Right lung (tissue), 2 donors: ENCODE measurements at regions not wholly inside any gene's neighbourhood (a gene's known extent, or its start where the extent isn't known, plus 50 kb on each side); places are given as distances from the start of the nearest gene placed in this dataset.
A peak's percentile ranks its signal among the peaks of the same experiment; 100 is the strongest.
"Not testable (repeated sequence)": the region's sequence is repeated elsewhere in the genome, so short reads cannot be mapped to it uniquely, and the experiment has no call there.

ENCODE experiments used
- DNase-seq, 2 donors: peaks; one replicate each; pipeline ENCODE4 v3.0.0-alpha.2; 2013

GRCh38 chr5:40134883-40135520 is 544.7 kb upstream of the PTGER4 start:
- no peak for DNase-seq

GRCh38 chr5:40124367-40124766 is 555.3 kb upstream of the PTGER4 start:
- DNase-seq: no peak

GRCh38 chr5:40121236-40121635 is 558.5 kb upstream of the PTGER4 start:
- no peak for DNase-seq

- DNase-seq: no peak
Observed at GRCh38 chr5:40112875-40113274, 566.8 kb upstream of the PTGER4 start.

GRCh38 chr5:40111036-40111435 is 568.7 kb upstream of the PTGER4 start:
- DNase-seq: not testable (repeated sequence)

- not testable (repeated sequence) for DNase-seq
Observed at GRCh38 chr5:40108764-40109390, 570.8 kb upstream of the PTGER4 start.

- not testable (repeated sequence) for DNase-seq
Observed at GRCh38 chr5:40107786-40108185, 571.9 kb upstream of the PTGER4 start.

GRCh38 chr5:40106847-40107246 is 572.9 kb upstream of the PTGER4 start:
- DNase-seq: no peak

GRCh38 chr5:40098313-40098712 is 581.4 kb upstream of the PTGER4 start:
- DNase-seq: no peak

- no peak for DNase-seq
Observed at GRCh38 chr5:40093550-40093949, 586.2 kb upstream of the PTGER4 start.

- no peak for DNase-seq
Observed at GRCh38 chr5:40089269-40089668, 590.4 kb upstream of the PTGER4 start.

- no peak for DNase-seq
Observed at GRCh38 chr5:40084614-40085013, 595.1 kb upstream of the PTGER4 start.

- no peak for DNase-seq
Observed at GRCh38 chr5:40082313-40082712, 597.4 kb upstream of the PTGER4 start.

- no peak for DNase-seq
Observed at GRCh38 chr5:40080191-40080590, 599.5 kb upstream of the PTGER4 start.

GRCh38 chr5:40078898-40079575 is 600.7 kb upstream of the PTGER4 start:
- DNase-seq: no peak

GRCh38 chr5:40074826-40075225 is 604.9 kb upstream of the PTGER4 start:
- DNase-seq: peak; percentile 24 to 29

- no peak for DNase-seq
Observed at GRCh38 chr5:40073927-40074326, 605.8 kb upstream of the PTGER4 start.

- no peak for DNase-seq
Observed at GRCh38 chr5:40071870-40072269, 607.8 kb upstream of the PTGER4 start.

GRCh38 chr5:40066616-40067015 is 613.1 kb upstream of the PTGER4 start:
- no peak for DNase-seq

GRCh38 chr5:40052808-40053207 is 626.9 kb upstream of the PTGER4 start:
- no peak for DNase-seq

- no peak for DNase-seq
Observed at GRCh38 chr5:40046792-40047191, 622.0 kb upstream of the DAB2 start.

GRCh38 chr5:40045429-40045828 is 620.6 kb upstream of the DAB2 start:
- DNase-seq: no peak

GRCh38 chr5:40043916-40044315 is 619.1 kb upstream of the DAB2 start:
- no peak for DNase-seq
